NCI-H2081 treated with DMSO at 0.1 percent for 48 hours (cell line): ENCODE measurements at regions not wholly inside any gene's neighbourhood (a gene's known extent, or its start where the extent isn't known, plus 50 kb on each side); places are given as distances from the start of the nearest gene placed in this dataset.
"Not testable (repeated sequence)": the region's sequence is repeated elsewhere in the genome, so short reads cannot be mapped to it uniquely, and the experiment has no call there.

Experiments
- DNase-seq: peaks from one replicate; lab custom pipeline; 2025; lab: John Stamatoyannopoulos, UW

DNA sequence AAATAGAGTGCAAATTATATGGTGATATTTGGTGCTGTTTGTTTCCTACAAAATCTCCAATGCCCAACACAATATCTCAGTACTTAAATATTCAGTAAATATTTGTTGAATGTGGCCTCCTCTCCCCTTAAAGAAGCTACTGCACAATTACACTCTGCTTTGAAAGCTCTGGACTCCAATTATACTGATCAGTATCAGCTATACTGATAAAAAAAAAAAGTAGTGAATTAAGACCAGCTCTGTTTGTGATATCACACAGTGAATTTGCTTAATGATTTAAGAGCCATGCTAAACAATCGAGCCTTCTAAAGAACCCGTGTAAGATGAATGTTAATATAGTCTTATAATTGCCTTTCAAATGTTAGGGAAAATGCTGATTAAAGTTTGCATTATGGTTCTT, 543.2 kb upstream of the API5 start:
- DNase-seq, result no peak

DNA sequence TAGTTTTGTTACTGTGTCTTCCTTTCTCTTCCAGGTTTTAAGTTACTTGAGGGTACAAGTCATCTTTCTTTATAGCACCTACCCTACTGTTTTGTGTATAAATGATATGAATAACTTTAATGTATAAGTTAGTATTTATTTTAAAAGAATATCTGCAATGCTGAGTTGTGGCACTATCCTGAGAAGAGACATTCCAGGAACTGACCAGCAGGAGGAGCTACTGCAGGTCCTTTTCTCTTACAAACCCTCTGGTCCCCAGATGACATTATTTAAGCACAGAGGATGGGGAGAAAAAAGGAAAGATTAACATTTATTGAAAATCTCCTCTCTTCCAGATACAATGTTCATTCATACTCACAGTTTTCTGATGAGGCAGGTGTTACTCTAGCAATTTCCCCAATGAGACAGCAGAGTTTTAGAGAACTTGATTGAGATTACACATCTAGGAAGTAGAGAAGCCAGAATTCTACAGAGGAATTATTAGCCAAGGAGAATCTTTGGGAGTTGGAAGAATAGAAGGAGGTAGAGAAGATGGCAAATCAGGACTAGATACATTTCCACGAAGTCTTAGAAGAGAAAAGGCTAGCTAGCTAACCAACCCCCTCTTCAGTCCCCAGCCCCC, 541.2 kb upstream of the API5 start:
- no peak for DNase-seq

GRCh38 chr11:42772886-42773285, 538.9 kb upstream of the API5 start:
- DNase-seq, result no peak

DNA sequence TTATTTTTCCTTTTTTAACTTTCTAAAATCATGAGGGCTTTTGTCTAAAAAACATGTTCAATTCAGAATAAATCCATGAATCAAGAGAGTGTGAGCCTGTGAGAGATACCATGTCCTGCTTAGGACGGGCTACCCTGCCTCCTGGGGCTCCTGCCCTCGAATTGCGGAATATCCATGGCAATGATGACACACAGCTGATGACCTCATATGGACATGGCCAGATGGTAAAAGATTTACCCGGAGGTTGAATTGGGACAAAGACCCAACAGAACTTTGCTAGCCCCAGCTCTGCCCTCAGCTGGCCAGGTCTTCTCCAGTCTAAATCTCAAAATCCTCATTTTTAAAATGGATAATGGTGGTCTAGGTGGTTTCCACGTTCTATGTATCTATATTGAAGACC, 538.1 kb upstream of the API5 start:
- no peak for DNase-seq

- DNase-seq, result no peak
Measured at GRCh38 chr11:42774567-42774966, 537.2 kb upstream of the API5 start.

DNA sequence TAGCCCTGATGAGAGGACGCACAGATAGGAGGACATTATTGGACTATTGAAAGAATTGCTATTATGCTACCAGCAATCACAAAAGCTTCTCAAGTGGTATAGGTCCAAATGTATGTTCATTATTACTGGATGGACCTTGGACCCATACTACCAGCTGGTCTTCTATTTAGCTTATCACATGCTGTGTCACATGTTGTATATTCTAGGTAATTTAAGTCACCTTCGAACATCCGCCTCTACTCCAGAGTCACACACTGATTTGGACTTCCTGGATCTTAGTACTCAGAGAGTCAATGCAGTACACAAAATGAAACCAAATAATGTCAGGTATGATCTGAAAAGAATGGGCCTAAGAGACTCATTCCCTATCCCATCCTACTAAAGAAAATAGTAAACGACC, 534.0 kb upstream of the API5 start:
- no peak for DNase-seq

DNA sequence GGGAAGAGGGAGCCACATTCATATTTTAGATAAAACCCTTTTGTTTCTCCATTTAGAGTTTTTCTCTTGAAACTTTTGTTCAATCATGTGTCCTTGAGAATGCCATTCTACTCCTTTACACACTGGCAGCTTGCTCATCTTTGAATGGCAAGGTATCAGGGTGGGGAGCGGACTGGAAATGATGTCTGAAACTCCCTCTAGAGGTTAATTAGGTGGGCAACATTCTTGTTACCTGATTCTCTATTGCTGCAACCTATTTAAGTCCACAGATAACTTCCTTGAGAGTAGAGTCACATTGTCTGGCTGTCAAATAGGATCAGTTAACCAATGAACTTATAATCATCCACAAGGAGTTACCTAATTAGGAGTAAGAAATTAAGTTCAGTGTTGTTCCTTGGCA, 533.6 kb upstream of the API5 start:
- DNase-seq, result no peak

DNA sequence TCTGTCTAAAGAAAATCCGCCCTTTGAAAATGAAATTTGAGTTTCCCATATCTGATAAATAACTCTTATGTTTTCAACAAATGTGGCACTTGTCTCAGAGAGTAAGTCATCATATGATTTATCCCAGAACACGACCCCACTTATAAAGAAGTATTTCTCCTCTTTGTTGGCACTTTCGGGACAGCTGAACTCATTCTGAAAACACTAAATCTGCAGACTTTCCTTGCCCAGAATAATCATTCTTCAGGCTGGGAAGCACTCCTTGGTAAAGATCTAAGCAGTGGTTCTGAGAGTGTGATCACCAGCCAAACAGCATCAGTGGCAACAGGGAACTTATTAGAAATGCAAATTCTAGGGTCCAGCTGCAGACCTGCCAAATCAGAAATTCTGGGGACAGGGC, 532.2 kb upstream of the API5 start:
- no peak for DNase-seq

- no peak for DNase-seq
Measured at GRCh38 chr11:42786981-42787380, 524.8 kb upstream of the API5 start.

DNA sequence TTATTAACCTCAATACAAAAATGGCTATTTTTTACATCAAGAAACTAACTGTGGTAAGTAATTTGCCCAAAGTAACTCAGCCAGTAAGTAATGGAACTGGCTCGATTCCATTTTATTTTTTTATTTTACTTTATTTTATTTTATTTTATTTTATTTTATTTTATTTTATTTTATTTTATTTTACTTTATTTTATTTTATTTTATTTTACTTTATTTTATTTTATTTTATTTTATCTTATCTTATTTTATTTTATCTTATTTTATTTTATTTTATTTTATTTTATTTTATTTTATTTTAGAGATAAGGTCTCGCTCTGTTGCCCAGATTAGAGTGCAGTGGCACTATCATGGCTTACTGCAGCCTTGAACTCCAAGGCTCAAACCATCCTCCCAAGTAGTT, 516.3 kb upstream of the API5 start:
- not testable (repeated sequence) for DNase-seq

DNA sequence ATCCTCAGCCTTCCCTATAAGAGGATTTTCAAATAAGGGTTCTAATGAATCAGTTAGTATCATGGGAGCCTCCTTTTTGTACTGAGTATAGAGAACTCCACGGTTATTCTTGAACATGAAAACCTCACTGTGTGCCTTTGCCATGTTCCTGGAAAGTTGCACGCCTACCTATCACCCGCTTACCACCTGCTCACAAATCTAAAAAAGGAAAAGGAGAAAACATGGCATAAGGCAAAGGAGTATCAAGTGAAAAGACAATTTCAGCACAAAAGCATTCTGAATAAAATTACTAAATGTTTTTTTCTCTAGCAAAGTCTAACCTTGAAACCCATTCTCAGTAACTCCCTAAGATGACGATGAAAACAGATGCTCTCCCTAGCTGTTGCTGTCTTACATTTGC, 511.8 kb upstream of the API5 start:
- no peak for DNase-seq

GRCh38 chr11:42802201-42802899, 509.4 kb upstream of the API5 start:
- DNase-seq, result no peak

DNA sequence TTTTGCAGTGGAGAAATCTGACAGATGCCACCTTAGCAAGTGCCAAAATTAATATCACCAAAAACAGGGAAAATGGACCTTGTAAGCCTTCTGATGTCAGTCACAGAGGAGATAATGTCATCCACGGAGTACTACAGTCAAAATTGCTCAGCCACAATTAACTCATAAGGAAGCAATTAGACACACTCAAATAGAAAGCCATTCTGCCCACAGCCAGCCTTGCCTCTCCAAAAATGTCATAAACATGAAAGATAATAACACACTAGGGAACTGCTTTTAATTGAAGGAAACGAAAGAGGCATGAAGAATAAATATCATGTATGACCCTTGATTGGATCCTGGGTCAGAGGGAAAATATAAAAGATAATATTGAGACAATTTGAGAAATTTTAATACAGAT, 505.6 kb upstream of the API5 start:
- no peak for DNase-seq

- no peak for DNase-seq
Measured at GRCh38 chr11:42812361-42812760, 499.4 kb upstream of the API5 start.

GRCh38 chr11:42812960-42813359, 498.8 kb upstream of the API5 start:
- DNase-seq, result no peak

GRCh38 chr11:42816471-42816870, 495.3 kb upstream of the API5 start:
- no peak for DNase-seq

DNA sequence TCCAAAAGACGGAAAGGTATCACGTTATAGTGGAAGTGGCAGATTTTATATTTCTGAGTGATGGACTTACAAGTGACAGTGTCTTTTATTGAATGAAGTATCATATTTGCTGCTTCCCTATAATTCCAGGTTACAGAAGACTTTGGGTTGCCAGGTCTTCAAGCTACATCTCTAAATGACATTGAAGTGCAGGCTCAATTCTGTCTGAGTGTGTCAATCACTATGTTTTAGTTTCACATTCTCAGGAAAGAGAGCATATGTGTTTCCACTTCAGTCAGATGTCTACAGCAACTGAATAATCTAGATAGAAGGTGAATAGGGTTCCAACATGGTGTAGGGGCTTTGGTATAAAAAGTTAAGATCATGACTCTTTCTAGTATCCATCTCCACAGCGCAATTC, 492.7 kb upstream of the API5 start:
- DNase-seq, result no peak

DNA sequence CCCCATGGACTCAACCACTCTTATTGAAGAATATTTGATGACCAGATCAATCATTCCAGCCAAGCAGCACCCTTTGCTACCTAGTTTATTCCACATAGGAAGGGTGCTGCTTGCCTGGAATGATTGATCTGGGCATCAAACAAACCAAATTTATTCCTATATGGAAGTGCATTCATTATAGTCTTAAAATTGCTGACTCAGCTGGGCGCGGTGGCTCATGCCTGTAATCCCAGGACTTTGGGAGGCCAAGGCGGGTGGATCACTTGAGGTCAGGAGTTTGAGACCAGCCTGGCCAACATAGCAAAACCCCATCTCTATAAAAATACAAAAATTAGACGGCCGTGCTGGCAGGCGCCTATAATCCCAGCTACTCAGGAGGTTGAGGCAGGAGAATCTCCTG, 489.6 kb upstream of the API5 start:
- DNase-seq, result not testable (repeated sequence)

DNA sequence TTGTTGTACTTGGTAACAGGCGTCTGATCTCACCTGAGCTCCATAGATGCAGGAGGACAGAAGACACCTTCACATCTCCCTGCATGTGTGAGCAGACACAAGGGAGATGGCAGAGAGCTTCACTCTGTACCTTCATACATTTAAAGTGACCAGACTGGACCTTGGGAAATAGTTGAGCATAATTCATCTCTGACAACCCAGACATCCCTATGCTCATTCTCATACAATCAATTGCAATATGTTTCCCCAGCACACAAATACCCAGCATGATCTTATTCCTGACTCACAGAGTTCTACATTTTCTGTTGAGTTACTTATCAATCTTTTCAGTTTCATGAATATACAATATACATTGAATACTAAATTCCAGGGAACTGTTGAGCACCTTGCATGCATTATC, 488.2 kb upstream of the API5 start:
- DNase-seq, result no peak

GRCh38 chr11:42824067-42824466, 487.7 kb upstream of the API5 start:
- no peak for DNase-seq

DNA sequence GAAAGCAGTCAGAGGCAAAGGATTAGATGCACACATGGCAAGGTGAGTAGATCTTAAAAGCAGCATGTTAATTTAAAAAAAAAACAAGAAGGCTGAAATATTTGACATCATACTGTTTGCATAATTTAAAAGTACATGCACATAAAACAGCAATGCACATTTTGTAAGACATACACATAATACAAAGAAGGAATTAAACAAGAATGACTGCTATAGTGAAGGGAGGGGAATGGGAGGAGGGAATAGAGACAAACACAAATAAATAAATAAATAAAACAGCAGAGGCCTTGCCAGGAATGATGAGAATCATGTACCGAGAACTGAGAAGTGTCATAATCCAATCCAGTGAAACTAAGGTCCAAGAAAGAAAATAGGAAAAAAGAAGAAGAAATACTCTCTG, 486.2 kb upstream of the API5 start:
- DNase-seq, result no peak

- no peak for DNase-seq
Measured at GRCh38 chr11:42827845-42828244, 484.0 kb upstream of the API5 start.

- DNase-seq, result no peak
Measured at GRCh38 chr11:42837994-42838393, 473.8 kb upstream of the API5 start.

GRCh38 chr11:42840176-42840829, 471.5 kb upstream of the API5 start:
- DNase-seq, result no peak
